Choroid plexus epithelial cell (primary cell): ENCODE measurements at regions not wholly inside any gene's neighbourhood (a gene's known extent, or its start where the extent isn't known, plus 50 kb on each side); places are given as distances from the start of the nearest gene placed in this dataset.

Source experiments
- DNase-seq: peaks from one replicate; pipeline ENCODE4 v3.0.0-alpha.2; 2010; ENCODE audit warnings: low read depth
- H3K4me3 ChIP-seq: 2 replicates; pipeline ENCODE4 v1.5.1; 2011; ENCODE audit warnings: low read depth, mild to moderate bottlenecking, control low read depth, low read length, moderate library complexity
- TF ChIP-seq, protein P1 (sequence below): conservative IDR thresholded peaks from 2 replicates; pipeline ENCODE4 v1.5.1; 2011; ENCODE audit warnings: low read depth, mild to moderate bottlenecking, control low read depth, inconsistent platforms, low read length, moderate library complexity

DNA sequence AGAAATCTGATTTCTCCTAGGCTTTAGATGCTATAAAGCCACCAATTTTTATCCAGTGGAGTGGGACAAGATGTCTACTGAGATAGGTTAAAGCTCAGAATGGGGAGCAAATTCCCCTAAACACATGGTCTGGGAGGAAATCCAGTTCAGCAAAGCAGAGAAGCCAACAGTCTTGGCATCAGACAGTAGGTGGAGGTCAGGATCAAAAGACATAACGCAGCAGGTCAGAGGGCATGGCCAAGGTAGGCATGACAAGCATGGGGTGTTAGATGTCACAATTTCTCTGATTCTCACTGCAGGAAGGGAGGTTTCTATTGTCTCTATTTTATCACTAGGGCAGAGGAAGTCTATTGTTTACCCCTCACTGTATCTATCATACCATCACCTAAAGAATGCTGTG is 288.2 kb downstream of the ACTL7B start:
- no peak for DNase-seq
- TF ChIP-seq, protein P1, sequence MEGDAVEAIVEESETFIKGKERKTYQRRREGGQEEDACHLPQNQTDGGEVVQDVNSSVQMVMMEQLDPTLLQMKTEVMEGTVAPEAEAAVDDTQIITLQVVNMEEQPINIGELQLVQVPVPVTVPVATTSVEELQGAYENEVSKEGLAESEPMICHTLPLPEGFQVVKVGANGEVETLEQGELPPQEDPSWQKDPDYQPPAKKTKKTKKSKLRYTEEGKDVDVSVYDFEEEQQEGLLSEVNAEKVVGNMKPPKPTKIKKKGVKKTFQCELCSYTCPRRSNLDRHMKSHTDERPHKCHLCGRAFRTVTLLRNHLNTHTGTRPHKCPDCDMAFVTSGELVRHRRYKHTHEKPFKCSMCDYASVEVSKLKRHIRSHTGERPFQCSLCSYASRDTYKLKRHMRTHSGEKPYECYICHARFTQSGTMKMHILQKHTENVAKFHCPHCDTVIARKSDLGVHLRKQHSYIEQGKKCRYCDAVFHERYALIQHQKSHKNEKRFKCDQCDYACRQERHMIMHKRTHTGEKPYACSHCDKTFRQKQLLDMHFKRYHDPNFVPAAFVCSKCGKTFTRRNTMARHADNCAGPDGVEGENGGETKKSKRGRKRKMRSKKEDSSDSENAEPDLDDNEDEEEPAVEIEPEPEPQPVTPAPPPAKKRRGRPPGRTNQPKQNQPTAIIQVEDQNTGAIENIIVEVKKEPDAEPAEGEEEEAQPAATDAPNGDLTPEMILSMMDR: no peak
- no peak overlapping the region for H3K4me3 ChIP-seq

DNA sequence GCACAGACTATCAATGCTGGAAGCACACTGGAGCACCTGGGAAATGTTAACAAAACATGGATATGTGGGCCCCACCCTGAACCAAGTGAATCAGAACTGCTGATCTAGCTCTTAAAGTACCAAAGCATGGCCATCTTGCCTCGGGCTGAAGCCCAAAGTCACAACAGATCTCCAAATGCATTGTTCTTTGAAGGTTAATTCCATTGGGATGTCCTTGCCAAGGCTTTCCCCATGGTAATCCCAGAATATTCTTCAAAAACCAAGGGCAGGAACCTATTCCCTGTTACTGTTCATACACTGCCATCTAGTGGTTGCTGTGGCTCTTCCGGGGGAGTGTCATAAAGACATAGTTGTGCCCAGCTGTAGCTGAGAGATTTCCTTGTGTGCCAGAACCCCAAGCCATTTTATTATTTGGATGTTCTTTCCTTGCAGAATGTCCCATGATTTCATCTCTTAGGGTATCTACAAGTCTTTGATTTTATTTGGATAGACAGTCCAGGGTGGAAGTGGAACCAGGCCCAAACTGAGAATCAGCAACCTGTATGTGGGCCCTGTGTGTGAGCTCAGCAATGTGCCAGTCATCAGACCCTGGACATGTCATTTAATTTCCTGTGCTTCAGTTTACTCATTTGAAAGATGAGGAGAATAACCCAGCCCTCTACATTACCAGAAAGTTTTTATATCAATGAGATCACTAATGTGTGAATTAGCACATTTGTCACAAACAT is 290.0 kb downstream of the ACTL7B start:
- DNase-seq: peak; percentile 93
- TF ChIP-seq, protein P1: peak; percentile 97

DNA sequence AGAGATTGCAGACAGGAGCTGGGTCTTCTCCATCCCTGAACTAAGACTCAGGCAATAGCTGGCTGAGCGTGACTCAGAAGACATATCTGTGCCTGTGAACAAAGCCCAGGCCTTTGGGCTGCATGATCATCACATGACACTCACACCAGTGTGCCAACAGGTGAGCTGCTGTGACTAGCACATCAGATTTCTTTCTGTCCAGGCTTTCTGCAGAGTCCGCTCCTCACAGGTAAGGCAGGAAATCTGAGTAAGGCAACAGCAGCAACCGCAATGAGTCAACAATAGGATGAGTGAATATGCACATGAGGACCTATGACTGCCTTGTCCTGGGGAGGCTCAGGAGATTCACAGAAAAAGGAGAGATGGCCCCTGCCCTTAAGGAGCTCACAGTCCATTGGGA is 293.6 kb downstream of the ACTL7B start:
- DNase-seq: no peak
- TF ChIP-seq, protein P1: no peak
- no peak overlapping the region for H3K4me3 ChIP-seq

More for the DNA sequence above, 290.0 kb downstream of the ACTL7B start:
- no peak overlapping the region for H3K4me3 ChIP-seq

DNA sequence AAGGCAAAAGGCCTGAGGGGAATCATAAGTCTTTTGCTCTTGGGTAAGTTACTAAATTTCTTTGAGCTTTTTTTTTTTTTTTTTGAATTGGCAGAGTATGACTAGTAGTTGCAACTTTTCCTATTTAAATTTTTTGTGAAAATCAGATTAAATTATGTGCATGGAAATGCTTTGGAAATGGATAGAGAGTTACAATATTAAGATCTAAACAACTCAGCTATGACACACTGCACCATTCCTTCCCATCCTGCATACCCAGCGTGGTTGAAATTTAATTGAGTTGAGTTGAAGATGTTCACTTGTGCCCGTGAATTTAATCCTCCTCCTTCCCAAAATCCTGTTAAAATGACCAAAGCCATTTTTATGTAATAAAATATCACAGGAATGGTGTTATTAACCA is 296.4 kb downstream of the ACTL7B start:
- no peak overlapping the region for H3K4me3 ChIP-seq
- no peak for DNase-seq
- TF ChIP-seq, protein P1: no peak

DNA sequence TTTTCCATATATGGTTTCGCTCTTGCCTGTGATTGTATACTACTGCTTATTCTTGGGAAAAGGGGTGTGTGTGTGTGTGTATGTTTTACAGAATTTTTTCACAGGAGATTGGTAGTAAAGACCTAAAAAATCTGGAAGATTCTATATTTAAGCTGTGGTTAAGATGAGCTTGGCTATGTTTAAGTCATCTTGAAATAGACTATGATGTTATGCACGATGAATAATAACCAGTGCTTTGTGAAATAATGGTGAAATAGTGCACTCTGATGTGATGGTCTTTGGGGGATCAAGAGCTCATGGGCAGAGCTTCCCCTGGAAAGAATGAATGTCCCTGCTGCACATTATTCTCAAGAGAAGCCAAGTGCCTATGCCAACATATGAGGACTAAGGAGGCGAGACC is 301.0 kb downstream of the ACTL7B start:
- DNase-seq: no peak
- TF ChIP-seq, protein P1: no peak
- no peak overlapping the region for H3K4me3 ChIP-seq

DNA sequence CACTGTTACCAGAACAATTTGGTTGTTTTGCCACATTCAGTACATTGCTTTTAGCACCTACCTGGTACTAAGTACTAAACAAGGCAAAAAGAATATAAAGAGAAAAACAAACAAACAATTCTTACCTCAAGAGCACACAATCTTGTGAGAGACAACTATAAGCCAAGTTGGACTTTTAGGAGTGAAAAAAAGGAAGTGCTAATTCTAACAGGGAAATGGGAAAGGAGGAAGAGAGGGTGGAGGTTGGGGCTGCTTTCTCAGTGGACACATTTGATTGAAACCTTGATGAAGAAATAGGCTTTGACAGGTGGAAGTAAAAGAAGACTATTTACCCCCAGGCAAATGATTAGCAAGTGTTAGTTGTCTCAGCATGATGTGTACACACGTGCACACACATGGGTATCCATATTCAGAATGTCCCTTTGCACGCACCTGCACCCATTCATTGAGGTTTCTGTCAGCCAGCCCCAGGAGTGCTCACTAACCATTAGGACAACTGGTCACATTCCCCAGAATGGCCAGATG is 302.6 kb downstream of the ACTL7B start:
- H3K4me3 ChIP-seq: no peak overlapping the region
- DNase-seq: no peak
- TF ChIP-seq, protein P1: no peak
